LNCaP clone FGC (cell line): ENCODE measurements at regions not wholly inside any gene's neighbourhood (a gene's known extent, or its start where the extent isn't known, plus 50 kb on each side); places are given as distances from the start of the nearest gene placed in this dataset.

ENCODE experiments used
- DNase-seq: peaks from one replicate; pipeline ENCODE4 v3.0.0-alpha.2; 2011; ENCODE audit warnings: low read depth
- H3K4me3 ChIP-seq: 2 replicates; pipeline ENCODE4 v1.5.1; 2011; ENCODE audit warnings: mild to moderate bottlenecking, low read depth, low read length, control low read depth
- CTCF ChIP-seq: IDR thresholded peaks from 2 replicates; pipeline ENCODE4 v1.5.1; 2012; ENCODE audit warnings: mild to moderate bottlenecking; ENCODE audit not compliant: control insufficient read depth, insufficient read depth; ENCODE audit errors: extremely low read depth

- no peak overlapping the region for H3K4me3 ChIP-seq
- DNase-seq: no peak
- TF ChIP-seq CTCF: no peak
Measured at GRCh38 chr9:134253606-134254205, 72.5 kb upstream of the RXRA start.

GRCh38 chr9:134258332-134258731, 67.9 kb upstream of the RXRA start:
- DNase-seq: no peak
- H3K4me3 ChIP-seq: no peak overlapping the region
- TF ChIP-seq CTCF: no peak

GRCh38 chr9:134258828-134259546, 67.3 kb upstream of the RXRA start:
- no peak overlapping the region for H3K4me3 ChIP-seq
- no peak for TF ChIP-seq CTCF
- no peak for DNase-seq

GRCh38 chr9:134259708-134260107, 66.5 kb upstream of the RXRA start:
- DNase-seq: no peak
- no peak for TF ChIP-seq CTCF
- no peak overlapping the region for H3K4me3 ChIP-seq

- H3K4me3 ChIP-seq: no peak overlapping the region
- no peak for DNase-seq
- TF ChIP-seq CTCF: no peak
Measured at GRCh38 chr9:134260801-134261200, 65.5 kb upstream of the RXRA start.

- no peak for DNase-seq
- no peak overlapping the region for H3K4me3 ChIP-seq
- TF ChIP-seq CTCF: no peak
Measured at GRCh38 chr9:134262035-134262434, 64.2 kb upstream of the RXRA start.

- DNase-seq: no peak
- TF ChIP-seq CTCF: no peak
- H3K4me3 ChIP-seq: no peak overlapping the region
Measured at GRCh38 chr9:134263596-134263995, 62.7 kb upstream of the RXRA start.
